ENCODE measurements at regions not wholly inside any gene's neighbourhood (a gene's known extent, or its start where the extent isn't known, plus 50 kb on each side); places are given as distances from the start of the nearest gene placed in this dataset.
A peak's percentile ranks its signal among the peaks of the same experiment; 100 is the strongest.
"Not testable (repeated sequence)": the region's sequence is repeated elsewhere in the genome, so short reads cannot be mapped to it uniquely, and the experiment has no call there.

- WGBS, 5 donors, result 54 to 64% (median 57%) methylated on average over 6 of the region's 6 CpGs
- TF ChIP-seq CTCF (IDR thresholded peaks at IDR 0.05) (no peak), POLR2A (IDR thresholded peaks at IDR 0.05) (no peak), POLR2AphosphoS5 (IDR thresholded peaks at IDR 0.05) (no peak), EP300 (IDR thresholded peaks at IDR 0.05) (no peak)
- Histone ChIP-seq H3K9me3 (peaks cover 0 to 11% (median 0%) of the 10 kb centered on the region in 4 donors), H3K27me3 (no peaks in the 10 kb centered on the region), H3K27ac (no peak overlapping the region), H3K36me3 (no peaks in the 10 kb centered on the region), H3K4me1 (no peaks in the 10 kb centered on the region), H3K4me3 (no peak overlapping the region)
- DNase-seq, result no peak
- intact Hi-C loops (cut with DNase I; ENCODE audit: low total_unique reads), result no loop called here
Measured at GRCh38 chr7:68971634-68972340, 626.5 kb upstream of the AUTS2 start.

GRCh38 chr7:68977385-68978055 lies 620.8 kb upstream of the AUTS2 start:
- H3K36me3 ChIP-seq, result no peaks in the 10 kb centered on the region
- no peaks in the 10 kb centered on the region for H3K27me3 ChIP-seq
- no peak overlapping the region for H3K4me3 ChIP-seq
- H3K9me3 ChIP-seq, result peaks cover 0 to 8% (median 2%) of the 10 kb centered on the region in 4 donors
- TF ChIP-seq POLR2AphosphoS5 (IDR thresholded peaks at IDR 0.05) (no peak), POLR2A (IDR thresholded peaks at IDR 0.05) (no peak)
- no peaks in the 10 kb centered on the region for H3K4me1 ChIP-seq
- DNase-seq, result no peak
- 61 to 67% (median 64%) methylated on average over 14 of the region's 14 CpGs for WGBS, 5 donors
- intact Hi-C loops (cut with DNase I; ENCODE audit: low total_unique reads), result no loop called here
- no peak overlapping the region for H3K27ac ChIP-seq

- TF ChIP-seq EP300 (IDR thresholded peaks at IDR 0.05) (no peak), POLR2A (IDR thresholded peaks at IDR 0.05) (no peak), POLR2AphosphoS5 (IDR thresholded peaks at IDR 0.05) (no peak), CTCF (IDR thresholded peaks at IDR 0.05) (no peak)
- Histone ChIP-seq H3K9me3 (peaks cover 0 to 9% (median 2%) of the 10 kb centered on the region in 4 donors), H3K27ac (no peak overlapping the region), H3K4me1 (no peaks in the 10 kb centered on the region), H3K4me3 (no peak overlapping the region), H3K27me3 (no peaks in the 10 kb centered on the region), H3K36me3 (no peaks in the 10 kb centered on the region)
- intact Hi-C loops (cut with DNase I; ENCODE audit: low total_unique reads), result no loop called here
- no peak for DNase-seq
- 90 to 98% (median 93%) methylated on average over 4 of the region's 4 CpGs for WGBS, 5 donors
Measured at GRCh38 chr7:68978710-68979109, 619.6 kb upstream of the AUTS2 start.

GRCh38 chr7:68980011-68980410 lies 618.3 kb upstream of the AUTS2 start:
- 28 to 63% (median 38%) methylated on average over 1 of the region's 1 CpG for WGBS, 5 donors
- no peak for DNase-seq
- Histone ChIP-seq H3K9me3 (peaks cover 0 to 9% (median 2%) of the 10 kb centered on the region in 4 donors), H3K4me1 (no peaks in the 10 kb centered on the region), H3K27ac (no peak overlapping the region), H3K27me3 (no peaks in the 10 kb centered on the region), H3K36me3 (no peaks in the 10 kb centered on the region), H3K4me3 (no peak overlapping the region)
- TF ChIP-seq CTCF (IDR thresholded peaks at IDR 0.05), result no peak
- no peak for TF ChIP-seq POLR2AphosphoS5 (IDR thresholded peaks at IDR 0.05)
- no peak for TF ChIP-seq EP300 (IDR thresholded peaks at IDR 0.05)
- TF ChIP-seq POLR2A (IDR thresholded peaks at IDR 0.05), result no peak
- intact Hi-C loops (cut with DNase I; ENCODE audit: low total_unique reads), result no loop called here

- peak in 1 of 2 donors; percentile 17 for DNase-seq
- H3K27me3 ChIP-seq; H3K27ac ChIP-seq; H3K4me1 ChIP-seq; H3K4me3 ChIP-seq; H3K9me3 ChIP-seq; intact Hi-C loops (cut with DNase I; ENCODE audit: low total_unique reads); H3K36me3 ChIP-seq: not testable (repeated sequence)
- WGBS, 5 donors, result 46 to 62% (median 53%) methylated on average over 2 of the region's 2 CpGs
Measured at GRCh38 chr7:68980432-68980831, 617.8 kb upstream of the AUTS2 start.
